PFSK-1 (cell line): ENCODE measurements at regions not wholly inside any gene's neighbourhood (a gene's known extent, or its start where the extent isn't known, plus 50 kb on each side); places are given as distances from the start of the nearest gene placed in this dataset.

ENCODE experiments used
- FOXP2 ChIP-seq: optimal IDR thresholded peaks from 2 replicates; pipeline ENCODE3; 2011; ENCODE audit warnings: borderline replicate concordance, control low read depth, inconsistent platforms; ENCODE audit not compliant: insufficient read depth; ENCODE audit errors: extremely low read length, extremely low read depth
- POLR2AphosphoS5 ChIP-seq: IDR thresholded peaks from 2 replicates; pipeline ENCODE4 v1.6.1; 2012; ENCODE audit warnings: low read depth, mild to moderate bottlenecking, control low read depth, low read length, moderate library complexity
- SIN3A ChIP-seq: IDR thresholded peaks from 2 replicates; pipeline ENCODE4 v1.6.1; 2012; ENCODE audit warnings: mild to moderate bottlenecking, low read length, moderate library complexity, borderline replicate concordance; ENCODE audit not compliant: insufficient read depth
- TAF1 ChIP-seq: IDR thresholded peaks from 2 replicates; pipeline ENCODE4 v1.6.1; 2012; ENCODE audit warnings: low read length, control low read depth, borderline replicate concordance; ENCODE audit not compliant: insufficient read depth
- TF ChIP-seq, protein P1 (sequence below), 2 experiments: IDR thresholded peaks; 2 replicates each; pipeline versions ENCODE4 v1.6.1 to v1.8.0; 2011 to 2012; ENCODE audit warnings: low read depth in 2 of 2, low read length in 2 of 2, control low read depth in 1 of 2, inconsistent platforms in 1 of 2, mild to moderate bottlenecking in 1 of 2, moderate library complexity in 1 of 2; ENCODE audit not compliant: insufficient read depth in 1 of 2

DNA sequence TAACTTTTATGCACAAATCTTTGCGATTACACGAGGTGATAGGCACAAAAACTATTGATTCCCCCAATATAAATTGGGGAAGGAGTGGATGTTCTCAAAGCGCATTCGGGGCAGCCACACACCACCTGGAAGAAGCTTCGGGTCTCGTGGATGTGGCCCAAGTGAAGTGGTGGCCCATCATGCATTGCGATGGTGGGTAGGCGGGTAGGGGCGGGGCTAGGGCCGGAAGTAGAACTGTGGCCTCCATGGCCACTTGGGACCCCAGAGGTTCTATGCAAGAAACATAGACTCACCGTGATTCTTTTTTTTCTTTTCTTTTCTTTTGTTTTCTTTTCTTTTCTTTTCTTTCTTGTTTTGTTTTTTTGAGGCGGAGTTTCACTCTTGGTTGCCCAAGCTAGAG lies 86.4 kb upstream of the SLC44A1 start:
- TF ChIP-seq, protein P1, sequence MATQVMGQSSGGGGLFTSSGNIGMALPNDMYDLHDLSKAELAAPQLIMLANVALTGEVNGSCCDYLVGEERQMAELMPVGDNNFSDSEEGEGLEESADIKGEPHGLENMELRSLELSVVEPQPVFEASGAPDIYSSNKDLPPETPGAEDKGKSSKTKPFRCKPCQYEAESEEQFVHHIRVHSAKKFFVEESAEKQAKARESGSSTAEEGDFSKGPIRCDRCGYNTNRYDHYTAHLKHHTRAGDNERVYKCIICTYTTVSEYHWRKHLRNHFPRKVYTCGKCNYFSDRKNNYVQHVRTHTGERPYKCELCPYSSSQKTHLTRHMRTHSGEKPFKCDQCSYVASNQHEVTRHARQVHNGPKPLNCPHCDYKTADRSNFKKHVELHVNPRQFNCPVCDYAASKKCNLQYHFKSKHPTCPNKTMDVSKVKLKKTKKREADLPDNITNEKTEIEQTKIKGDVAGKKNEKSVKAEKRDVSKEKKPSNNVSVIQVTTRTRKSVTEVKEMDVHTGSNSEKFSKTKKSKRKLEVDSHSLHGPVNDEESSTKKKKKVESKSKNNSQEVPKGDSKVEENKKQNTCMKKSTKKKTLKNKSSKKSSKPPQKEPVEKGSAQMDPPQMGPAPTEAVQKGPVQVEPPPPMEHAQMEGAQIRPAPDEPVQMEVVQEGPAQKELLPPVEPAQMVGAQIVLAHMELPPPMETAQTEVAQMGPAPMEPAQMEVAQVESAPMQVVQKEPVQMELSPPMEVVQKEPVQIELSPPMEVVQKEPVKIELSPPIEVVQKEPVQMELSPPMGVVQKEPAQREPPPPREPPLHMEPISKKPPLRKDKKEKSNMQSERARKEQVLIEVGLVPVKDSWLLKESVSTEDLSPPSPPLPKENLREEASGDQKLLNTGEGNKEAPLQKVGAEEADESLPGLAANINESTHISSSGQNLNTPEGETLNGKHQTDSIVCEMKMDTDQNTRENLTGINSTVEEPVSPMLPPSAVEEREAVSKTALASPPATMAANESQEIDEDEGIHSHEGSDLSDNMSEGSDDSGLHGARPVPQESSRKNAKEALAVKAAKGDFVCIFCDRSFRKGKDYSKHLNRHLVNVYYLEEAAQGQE (IDR thresholded peaks at IDR 0.05; ENCODE audit: insufficient read depth in 1 of 2, low read depth in 2 of 2, low read length in 2 of 2): no peak
- TF ChIP-seq SIN3A: no peak
- TF ChIP-seq TAF1: no peak
- TF ChIP-seq POLR2AphosphoS5: no peak
- TF ChIP-seq FOXP2: no peak
